Osteoblast (primary cell): ENCODE measurements at regions not wholly inside any gene's neighbourhood (a gene's known extent, or its start where the extent isn't known, plus 50 kb on each side); places are given as distances from the start of the nearest gene placed in this dataset.

ENCODE experiments used
- DNase-seq: peaks from one replicate; pipeline ENCODE4 v3.0.0; 2011; ENCODE audit warnings: low spot score, mixed read lengths; ENCODE audit not compliant: insufficient read length; ENCODE audit errors: missing footprints
- H2AFZ ChIP-seq: 2 replicates; pipeline ENCODE4 v1.6.0; 2011; ENCODE audit warnings: mild to moderate bottlenecking, low read length
- H3K27ac ChIP-seq: 2 replicates; pipeline ENCODE4 v1.5.1; 2011; ENCODE audit warnings: mild to moderate bottlenecking, low read depth, low read length, moderate library complexity
- H3K27me3 ChIP-seq: 2 replicates; pipeline ENCODE4 v1.6.0; 2012; ENCODE audit warnings: mild to moderate bottlenecking, control low read depth, inconsistent platforms, low read length, moderate library complexity; ENCODE audit not compliant: insufficient read depth
- H3K36me3 ChIP-seq: 2 replicates; pipeline ENCODE4 v1.5.1; 2011; ENCODE audit warnings: mild to moderate bottlenecking, low read length, control low read depth, moderate library complexity; ENCODE audit not compliant: insufficient read depth
- H3K4me1 ChIP-seq: 2 replicates; pipeline ENCODE4 v1.5.1; 2011; ENCODE audit warnings: mild to moderate bottlenecking, low read length, control low read depth, moderate library complexity; ENCODE audit not compliant: insufficient read depth
- H3K4me2 ChIP-seq: 2 replicates; pipeline ENCODE4 v1.6.0; 2011; ENCODE audit warnings: mild to moderate bottlenecking, low read length; ENCODE audit not compliant: insufficient read depth
- H3K4me3 ChIP-seq: fragments of 200-600 bp; sonication (generic); 3 replicates; pipeline ENCODE4 v1.5.1; 2012; ENCODE audit warnings: mild to moderate bottlenecking, low read length, inconsistent platforms; ENCODE audit not compliant: insufficient read depth
- H3K79me2 ChIP-seq: 2 replicates; pipeline ENCODE4 v1.6.0; 2012; ENCODE audit warnings: mild to moderate bottlenecking, low read length, control low read depth, inconsistent platforms; ENCODE audit not compliant: insufficient read depth
- H3K9me3 ChIP-seq: 2 replicates; pipeline ENCODE4 v1.5.1; 2011; ENCODE audit warnings: low read depth, low read length, control low read depth
- H4K20me1 ChIP-seq: 2 replicates; pipeline ENCODE4 v1.6.0; 2012; ENCODE audit warnings: mild to moderate bottlenecking, low read length, control low read depth; ENCODE audit not compliant: insufficient read depth
- CTCF ChIP-seq: IDR thresholded peaks from 2 replicates; pipeline ENCODE4 v1.5.1; 2011; ENCODE audit warnings: mild to moderate bottlenecking, low read depth, low read length, moderate library complexity; ENCODE audit errors: extremely low read depth

GRCh38 chr6:67594366-67594765, 1040.7 kb upstream of the ADGRB3 start:
- Histone ChIP-seq H3K27me3 (no peaks in the 10 kb centered on the region), H3K27ac (no peak overlapping the region), H3K4me2 (no peak overlapping the region), H3K4me3 (no peak overlapping the region), H3K36me3 (no peaks in the 10 kb centered on the region), H3K9me3 (no peaks in the 10 kb centered on the region), H3K79me2 (no peaks in the 10 kb centered on the region), H2AFZ (no peak overlapping the region), H3K4me1 (no peaks in the 10 kb centered on the region), H4K20me1 (no peaks in the 10 kb centered on the region)
- no peak for DNase-seq
- no peak for TF ChIP-seq CTCF

- no peak for TF ChIP-seq CTCF
- Histone ChIP-seq H2AFZ (no peak overlapping the region), H4K20me1 (no peaks in the 10 kb centered on the region), H3K79me2 (no peaks in the 10 kb centered on the region), H3K27me3 (no peaks in the 10 kb centered on the region), H3K36me3 (no peaks in the 10 kb centered on the region), H3K4me2 (no peak overlapping the region), H3K4me1 (no peaks in the 10 kb centered on the region), H3K4me3 (no peak overlapping the region), H3K27ac (no peak overlapping the region), H3K9me3 (no peaks in the 10 kb centered on the region)
- DNase-seq: no peak
Observed at GRCh38 chr6:67593247-67593646, 1041.8 kb upstream of the ADGRB3 start.

GRCh38 chr6:67591910-67592309, 1043.2 kb upstream of the ADGRB3 start:
- H3K4me1 ChIP-seq: no peaks in the 10 kb centered on the region
- no peaks in the 10 kb centered on the region for H3K79me2 ChIP-seq
- no peak overlapping the region for H3K4me2 ChIP-seq
- no peak overlapping the region for H3K4me3 ChIP-seq
- H3K36me3 ChIP-seq: no peaks in the 10 kb centered on the region
- no peak overlapping the region for H2AFZ ChIP-seq
- H3K27ac ChIP-seq: no peak overlapping the region
- H3K9me3 ChIP-seq: no peaks in the 10 kb centered on the region
- no peak for DNase-seq
- no peak for TF ChIP-seq CTCF
- no peaks in the 10 kb centered on the region for H3K27me3 ChIP-seq
- no peaks in the 10 kb centered on the region for H4K20me1 ChIP-seq

GRCh38 chr6:67567842-67568241, 1067.2 kb upstream of the ADGRB3 start:
- no peak for TF ChIP-seq CTCF
- Histone ChIP-seq H4K20me1 (no peaks in the 10 kb centered on the region), H3K4me3 (no peak overlapping the region), H3K27me3 (no peaks in the 10 kb centered on the region), H3K4me2 (no peak overlapping the region), H3K79me2 (no peaks in the 10 kb centered on the region), H2AFZ (no peak overlapping the region), H3K27ac (no peak overlapping the region), H3K36me3 (no peaks in the 10 kb centered on the region), H3K4me1 (no peaks in the 10 kb centered on the region), H3K9me3 (no peaks in the 10 kb centered on the region)
- DNase-seq: no peak
